Gastroesophageal sphincter (tissue), 3 donors: ENCODE measurements at regions not wholly inside any gene's neighbourhood (a gene's known extent, or its start where the extent isn't known, plus 50 kb on each side); places are given as distances from the start of the nearest gene placed in this dataset.

Experiments used
- EP300 ChIP-seq: sonication (generic); formaldehyde crosslinking; IDR thresholded peaks from one replicate; pipeline ENCODE4 v1.6.1; 2017; ENCODE audit warnings: antibody characterized with exemption, mild to moderate bottlenecking
- POLR2A ChIP-seq, 2 donors: fragments of 450-650 bp; IDR thresholded peaks; one replicate each; pipeline ENCODE4 v1.6.1; 2017; ENCODE audit warnings: antibody characterized with exemption in 2 of 2, mild to moderate bottlenecking in 2 of 2, moderate library complexity in 1 of 2
- TF ChIP-seq, protein P1 (sequence below), 4 experiments: fragments of 200-600 bp in 2 of 4; fragments of 450-650 bp in 2 of 4; sonication (generic) in 1 of 4; IDR thresholded peaks; one replicate each; pipeline ENCODE4 v1.5.1; 2017 to 2019; ENCODE audit warnings: antibody characterized with exemption in 4 of 4, mild to moderate bottlenecking in 2 of 4, moderate library complexity in 2 of 4

DNA sequence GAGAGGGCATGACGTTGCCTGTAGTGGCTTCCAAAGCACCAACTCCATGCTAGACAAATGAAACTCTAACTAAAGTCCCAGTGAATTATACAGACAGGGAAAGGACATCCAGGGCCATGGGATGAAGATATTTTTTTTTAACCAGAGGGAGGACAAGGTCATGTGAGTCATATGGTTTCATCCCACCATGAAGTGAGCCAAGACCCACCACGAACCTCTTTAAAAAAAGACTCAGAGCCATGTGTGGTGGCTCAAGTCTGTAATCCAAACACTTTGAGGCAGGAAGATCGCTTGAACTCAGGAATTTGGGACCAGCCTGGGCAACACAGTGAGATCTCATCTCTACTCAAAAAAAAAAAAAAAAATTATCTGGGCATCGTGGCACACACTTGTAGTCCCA lies 115.2 kb downstream of the LIPG start:
- TF ChIP-seq, protein P1, sequence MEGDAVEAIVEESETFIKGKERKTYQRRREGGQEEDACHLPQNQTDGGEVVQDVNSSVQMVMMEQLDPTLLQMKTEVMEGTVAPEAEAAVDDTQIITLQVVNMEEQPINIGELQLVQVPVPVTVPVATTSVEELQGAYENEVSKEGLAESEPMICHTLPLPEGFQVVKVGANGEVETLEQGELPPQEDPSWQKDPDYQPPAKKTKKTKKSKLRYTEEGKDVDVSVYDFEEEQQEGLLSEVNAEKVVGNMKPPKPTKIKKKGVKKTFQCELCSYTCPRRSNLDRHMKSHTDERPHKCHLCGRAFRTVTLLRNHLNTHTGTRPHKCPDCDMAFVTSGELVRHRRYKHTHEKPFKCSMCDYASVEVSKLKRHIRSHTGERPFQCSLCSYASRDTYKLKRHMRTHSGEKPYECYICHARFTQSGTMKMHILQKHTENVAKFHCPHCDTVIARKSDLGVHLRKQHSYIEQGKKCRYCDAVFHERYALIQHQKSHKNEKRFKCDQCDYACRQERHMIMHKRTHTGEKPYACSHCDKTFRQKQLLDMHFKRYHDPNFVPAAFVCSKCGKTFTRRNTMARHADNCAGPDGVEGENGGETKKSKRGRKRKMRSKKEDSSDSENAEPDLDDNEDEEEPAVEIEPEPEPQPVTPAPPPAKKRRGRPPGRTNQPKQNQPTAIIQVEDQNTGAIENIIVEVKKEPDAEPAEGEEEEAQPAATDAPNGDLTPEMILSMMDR (IDR thresholded peaks at IDR 0.05), result no peak
- no peak for TF ChIP-seq EP300
- TF ChIP-seq POLR2A (IDR thresholded peaks at IDR 0.05), result no peak
